DMS79 (cell line): ENCODE measurements at regions not wholly inside any gene's neighbourhood (a gene's known extent, or its start where the extent isn't known, plus 50 kb on each side); places are given as distances from the start of the nearest gene placed in this dataset.

ENCODE experiments used
- DNase-seq: peaks from one replicate; lab custom pipeline; 2025; lab: John Stamatoyannopoulos, UW

- no peak for DNase-seq
Observed at GRCh38 chr1:59124166-59124565, 172.7 kb upstream of the FGGY start.

- DNase-seq = no peak
Observed at GRCh38 chr1:59125154-59125553, 171.7 kb upstream of the FGGY start.

- no peak for DNase-seq
Observed at GRCh38 chr1:59125676-59126320, 171.1 kb upstream of the FGGY start.

DNA sequence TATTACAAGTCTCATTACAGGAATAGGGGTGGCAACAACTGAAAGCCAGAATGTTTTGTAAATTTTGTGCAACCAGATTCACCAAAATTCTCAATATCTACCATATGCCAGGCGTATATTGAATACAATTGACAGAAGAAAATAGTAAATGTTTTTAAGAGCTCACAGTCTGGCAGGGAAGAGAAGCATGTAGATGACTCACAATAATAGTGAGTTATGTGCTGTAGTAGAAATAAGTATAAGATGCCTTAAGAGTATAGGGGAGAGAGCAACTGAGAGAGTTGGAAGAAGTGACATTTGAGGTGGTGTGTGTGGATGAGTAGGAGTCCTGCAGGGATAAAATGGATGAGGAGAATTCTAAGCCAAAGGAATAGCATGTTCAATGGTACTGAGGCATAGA lies 170.5 kb upstream of the FGGY start:
- DNase-seq = no peak

GRCh38 chr1:59128239-59128736 lies 168.6 kb upstream of the FGGY start:
- no peak for DNase-seq

GRCh38 chr1:59128784-59129227 lies 168.1 kb upstream of the FGGY start:
- no peak for DNase-seq

DNA sequence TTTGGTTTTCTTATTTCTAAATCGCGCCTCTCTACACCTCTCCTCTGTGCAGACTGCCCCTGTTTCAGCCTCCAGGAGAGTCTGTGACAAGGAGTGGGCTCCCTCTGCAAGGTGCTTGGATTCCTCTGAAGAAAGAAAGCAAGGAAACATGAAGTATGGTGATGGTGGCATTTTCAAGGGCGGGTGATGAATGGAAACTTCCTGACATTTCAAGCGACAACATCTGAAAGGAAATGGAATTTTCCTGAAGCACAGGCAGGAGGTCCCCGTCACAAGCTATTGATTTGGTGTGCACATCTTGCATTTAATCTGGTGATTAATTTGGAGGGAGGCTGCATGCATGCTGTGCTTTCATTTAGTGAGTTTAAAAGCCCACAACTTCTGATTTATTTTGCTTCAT lies 164.6 kb upstream of the FGGY start:
- no peak for DNase-seq

- no peak for DNase-seq
Observed at GRCh38 chr1:59133997-59134396, 162.9 kb upstream of the FGGY start.

DNA sequence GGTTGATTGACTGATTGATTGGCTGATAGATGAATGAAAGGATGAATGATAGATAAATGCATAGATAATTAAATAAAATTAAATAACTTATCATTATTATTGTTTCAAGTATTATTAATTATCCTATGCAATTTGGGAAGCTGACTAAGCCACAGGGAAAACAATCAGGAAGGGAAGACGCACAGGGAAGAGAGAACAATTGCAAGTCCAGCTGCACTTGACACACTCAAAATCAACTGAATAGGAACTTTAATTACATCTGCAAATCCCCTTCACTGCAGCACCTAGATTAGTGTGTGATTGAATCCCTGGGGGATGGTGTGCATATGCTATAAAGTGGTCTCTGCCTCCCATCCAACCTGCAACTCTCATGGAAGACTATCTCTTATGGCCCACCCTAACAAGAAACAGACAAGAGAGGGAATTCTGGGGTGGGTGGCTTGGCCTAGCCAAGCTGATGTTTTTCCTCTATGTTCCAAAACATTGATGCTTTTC lies 161.1 kb upstream of the FGGY start:
- no peak for DNase-seq

DNA sequence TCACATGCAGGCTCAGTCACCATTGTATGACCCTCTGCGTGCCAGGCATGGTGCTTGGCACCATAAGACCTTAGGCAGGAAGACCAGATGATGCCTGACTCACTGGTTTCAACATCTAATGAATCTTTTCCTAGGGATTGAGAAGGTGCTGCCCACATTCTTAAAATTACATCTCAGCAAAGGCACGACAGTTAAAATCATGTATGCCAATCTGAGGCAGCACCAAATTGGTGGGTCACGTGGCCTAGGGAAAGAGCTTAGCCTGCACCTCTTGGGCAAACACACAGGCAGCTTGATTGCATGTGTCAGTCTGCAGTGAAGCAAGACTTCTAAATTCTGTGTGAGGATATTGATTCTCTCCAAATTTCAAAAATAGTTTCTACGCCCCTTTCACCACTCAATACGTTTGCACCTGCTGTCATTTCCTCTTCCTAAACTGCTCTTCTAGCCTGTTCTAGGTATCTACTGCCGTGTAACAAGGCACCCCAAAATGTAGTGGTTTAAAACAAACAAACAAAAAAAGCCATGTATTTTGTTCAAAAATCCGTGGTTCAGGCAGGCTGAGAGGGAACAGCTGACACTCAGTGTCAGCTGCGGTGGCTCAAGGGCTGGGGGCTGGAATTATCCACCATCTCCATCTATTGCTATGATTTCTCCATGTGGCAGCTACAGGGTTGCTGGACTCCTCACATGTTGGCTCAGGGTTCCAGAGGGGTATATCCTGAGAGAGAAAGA lies 160.2 kb upstream of the FGGY start:
- DNase-seq = no peak

- DNase-seq = no peak
Observed at GRCh38 chr1:59137276-59137615, 159.6 kb upstream of the FGGY start.

- DNase-seq = no peak
Observed at GRCh38 chr1:59137968-59138367, 158.9 kb upstream of the FGGY start.

- DNase-seq = no peak
Observed at GRCh38 chr1:59138402-59138801, 158.5 kb upstream of the FGGY start.

GRCh38 chr1:59139396-59139795 lies 157.5 kb upstream of the FGGY start:
- no peak for DNase-seq

GRCh38 chr1:59141267-59141863 lies 155.5 kb upstream of the FGGY start:
- DNase-seq = no peak

GRCh38 chr1:59142311-59143132 lies 154.4 kb upstream of the FGGY start:
- DNase-seq = no peak

GRCh38 chr1:59143133-59143487 lies 153.8 kb upstream of the FGGY start:
- DNase-seq = no peak

- DNase-seq = no peak
Observed at GRCh38 chr1:59143811-59144210, 153.1 kb upstream of the FGGY start.

GRCh38 chr1:59144959-59145358 lies 151.9 kb upstream of the FGGY start:
- no peak for DNase-seq

GRCh38 chr1:59146056-59146455 lies 150.8 kb upstream of the FGGY start:
- DNase-seq = no peak

- DNase-seq = no peak
Observed at GRCh38 chr1:59146651-59147358, 150.1 kb upstream of the FGGY start.

GRCh38 chr1:59149435-59149834 lies 147.5 kb upstream of the FGGY start:
- DNase-seq = no peak
